Motor neuron (in vitro differentiated cells): ENCODE measurements at regions not wholly inside any gene's neighbourhood (a gene's known extent, or its start where the extent isn't known, plus 50 kb on each side); places are given as distances from the start of the nearest gene placed in this dataset.

Experiments
- ATAC-seq, 8 experiments: fragments of 200-7000 bp; cut with Tn5 transposase; replicated peaks in 6 of 8; 2 replicates each; pipeline ENCODE4 v1.8.0; 2021; ENCODE audit warnings: mild to moderate bottlenecking in 8 of 8, moderate library complexity in 8 of 8
- H3K27ac ChIP-seq, 2 donors: fragments of 250-450 bp; sonication (Bioruptor Pico); 2 replicates each; pipeline ENCODE4 v1.9.0; 2021; ENCODE audit warnings: antibody characterized with exemption in 2 of 2, mild to moderate bottlenecking in 2 of 2, moderate library complexity in 1 of 2
- H3K4me1 ChIP-seq, 2 donors: fragments of 250-450 bp; sonication (Bioruptor Pico); replicated peaks in 1 of 2; 2 replicates each; pipeline ENCODE4 v1.6.1; 2021; ENCODE audit warnings: antibody characterized with exemption in 2 of 2, mild to moderate bottlenecking in 2 of 2, moderate library complexity in 1 of 2
- H3K4me3 ChIP-seq, 5 donors: fragments of 250-450 bp; sonication (Bioruptor Pico); 2 replicates each; pipeline ENCODE4 v1.9.0; 2021; ENCODE audit warnings: antibody characterized with exemption in 5 of 5, mild to moderate bottlenecking in 5 of 5, moderate library complexity in 4 of 5
- WGBS, 10 experiments: fragments of 450-650 bp; shearing (Covaris generic); methylation state at CpG; one replicate each; pipeline ENCODE4 v1.0.0; 2022; 5-methylcytosine and 5-hydroxymethylcytosine counted together
- in situ Hi-C, 9 experiments: fragments of 400-800 bp; cut with MboI; loops; one replicate each; pipeline ENCODE4 v1.15.0; 2021; ENCODE audit warnings: low sequenced_read_pairs in 9 of 9, low pct_unique_long_range_greater_than_20kb in 2 of 9; ENCODE audit not compliant: unreplicated experiment in 9 of 9

DNA sequence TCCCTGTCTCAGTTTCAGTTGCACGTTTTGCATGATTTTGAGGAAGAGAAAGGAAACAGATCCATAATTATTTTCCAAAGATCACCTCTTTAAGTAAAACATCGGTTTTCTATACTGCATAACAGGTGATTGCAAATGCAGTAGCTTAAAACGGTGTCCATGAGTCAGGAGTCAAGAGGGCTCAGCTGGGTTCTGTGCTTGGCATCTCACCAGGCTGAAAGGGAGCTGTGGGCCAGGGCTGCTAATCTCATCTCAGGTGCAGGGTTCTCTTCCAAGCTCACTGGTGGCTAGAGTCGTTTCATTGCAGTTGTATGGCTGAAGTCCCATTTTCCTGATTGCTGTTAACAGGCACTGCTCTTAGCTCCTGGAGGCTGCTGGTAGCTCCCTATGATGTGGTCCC, 57.0 kb upstream of the PRKCQ start:
- no peak overlapping the region for H3K27ac ChIP-seq
- WGBS, 10 experiments = 0 to 88% (median 80%) methylated on average over 1 to 4 of the region's 4 CpGs; no CpG with 5 or more reads in 3 of the 10 experiments
- H3K4me3 ChIP-seq = no peak overlapping the region
- no peaks in the 10 kb centered on the region for H3K4me1 ChIP-seq
- in situ Hi-C loops = no loop called here
- ATAC-seq = no peak

DNA sequence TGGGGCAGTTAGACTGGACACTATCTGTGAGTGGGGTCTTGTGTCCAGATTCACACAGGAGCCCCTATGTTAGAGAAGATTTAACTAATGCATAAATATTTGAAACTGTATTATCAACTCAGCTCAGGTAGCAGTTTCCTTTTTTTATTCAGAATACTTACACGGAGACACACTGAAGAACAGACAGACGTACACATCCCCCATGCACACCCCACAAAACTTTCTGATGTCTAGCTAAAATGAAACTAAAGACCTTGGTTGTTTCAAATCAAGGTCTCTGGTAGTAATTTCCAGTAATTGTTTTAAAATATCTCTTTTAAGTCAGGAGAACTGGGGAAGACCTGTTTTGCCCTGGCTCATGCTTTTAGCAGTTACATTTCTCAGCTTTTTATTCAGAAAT, 55.7 kb upstream of the PRKCQ start:
- H3K27ac ChIP-seq = no peak overlapping the region
- H3K4me1 ChIP-seq = no peaks in the 10 kb centered on the region
- 9 to 100% (median 84%) methylated on average over 1 to 2 of the region's 2 CpGs; no CpG with 5 or more reads in 1 of the 10 experiments for WGBS, 10 experiments
- no peak overlapping the region for H3K4me3 ChIP-seq
- no peak for ATAC-seq
- in situ Hi-C loops = no loop called here
